Breast epithelium (tissue), 3 donors: ENCODE measurements at regions not wholly inside any gene's neighbourhood (a gene's known extent, or its start where the extent isn't known, plus 50 kb on each side); places are given as distances from the start of the nearest gene placed in this dataset.

Experiments
- CTCF ChIP-seq, 3 donors: fragments of 450-650 bp; IDR thresholded peaks; one replicate each; pipeline ENCODE4 v1.5.1; 2016 to 2017; ENCODE audit warnings: antibody characterized with exemption in 3 of 3, mild to moderate bottlenecking in 3 of 3, moderate library complexity in 3 of 3
- POLR2AphosphoS5 ChIP-seq, 3 donors: sonication (generic); formaldehyde crosslinking; IDR thresholded peaks; one replicate each; pipeline ENCODE4 v1.6.1; 2017; ENCODE audit warnings: antibody characterized with exemption in 3 of 3

GRCh38 chr7:81503336-81503735, 266.5 kb downstream of the HGF start:
- no peak for TF ChIP-seq CTCF (IDR thresholded peaks at IDR 0.05)
- no peak for TF ChIP-seq POLR2AphosphoS5 (IDR thresholded peaks at IDR 0.05)
